Karpas-422 (cell line): ENCODE measurements at regions not wholly inside any gene's neighbourhood (a gene's known extent, or its start where the extent isn't known, plus 50 kb on each side); places are given as distances from the start of the nearest gene placed in this dataset.
"Not testable (repeated sequence)": the region's sequence is repeated elsewhere in the genome, so short reads cannot be mapped to it uniquely, and the experiment has no call there.

ENCODE experiments used
- DNase-seq: peaks from one replicate; pipeline ENCODE4 v3.0.0-alpha.2; 2015
- H2AFZ ChIP-seq: fragments of 200-600 bp; sonication (generic); 2 replicates; pipeline ENCODE4 v1.6.1; 2014; ENCODE audit warnings: antibody characterized with exemption, low read length, mixed read lengths
- H3K27ac ChIP-seq: fragments of 200-600 bp; sonication (generic); 2 replicates; pipeline ENCODE4 v1.5.1; 2014; ENCODE audit warnings: mild to moderate bottlenecking, low read length, moderate library complexity
- H3K27me3 ChIP-seq: fragments of 200-600 bp; sonication (generic); 2 replicates; pipeline ENCODE4 v1.6.1; 2014; ENCODE audit warnings: low read length, mixed read lengths
- H3K36me3 ChIP-seq: fragments of 200-600 bp; sonication (generic); 2 replicates; pipeline ENCODE4 v1.6.1; 2014; ENCODE audit warnings: low read length, mixed read lengths; ENCODE audit not compliant: insufficient read depth
- H3K4me1 ChIP-seq: fragments of 200-600 bp; sonication (generic); 2 replicates; pipeline ENCODE4 v1.6.1; 2014; ENCODE audit warnings: mild to moderate bottlenecking, low read length, mixed read lengths
- H3K4me2 ChIP-seq: fragments of 200-600 bp; sonication (generic); 2 replicates; pipeline ENCODE4 v1.6.1; 2014; ENCODE audit warnings: low read length, low read depth, mild to moderate bottlenecking; ENCODE audit not compliant: poor library complexity, severe bottlenecking
- H3K4me3 ChIP-seq: fragments of 200-600 bp; sonication (generic); 2 replicates; pipeline ENCODE4 v1.5.1; 2014; ENCODE audit warnings: mild to moderate bottlenecking, antibody characterized with exemption, low read length, mixed read lengths
- H3K79me2 ChIP-seq: fragments of 200-600 bp; sonication (generic); 2 replicates; pipeline ENCODE4 v1.6.1; 2014; ENCODE audit warnings: mild to moderate bottlenecking, low read length, mixed read lengths
- H3K9ac ChIP-seq: fragments of 200-600 bp; sonication (generic); 2 replicates; pipeline ENCODE4 v1.6.0; 2014; ENCODE audit warnings: low read length
- H3K9me2 ChIP-seq: fragments of 200-600 bp; sonication (generic), shearing (Covaris generic); replicated peaks from 2 replicates; pipeline ENCODE4 v1.6.0; 2014; ENCODE audit warnings: mild to moderate bottlenecking, low read length, moderate library complexity; ENCODE audit not compliant: insufficient read depth
- H3K9me3 ChIP-seq: fragments of 300-700, 200-600 bp; sonication (generic); 2 replicates; pipeline ENCODE4 v1.6.1; 2014; ENCODE audit warnings: low read length, mixed read lengths
- H4K20me1 ChIP-seq: fragments of 200-600 bp; sonication (generic); 2 replicates; pipeline ENCODE4 v1.6.1; 2014; ENCODE audit warnings: mild to moderate bottlenecking, antibody characterized with exemption, low read length, low read depth; ENCODE audit not compliant: insufficient read depth

DNA sequence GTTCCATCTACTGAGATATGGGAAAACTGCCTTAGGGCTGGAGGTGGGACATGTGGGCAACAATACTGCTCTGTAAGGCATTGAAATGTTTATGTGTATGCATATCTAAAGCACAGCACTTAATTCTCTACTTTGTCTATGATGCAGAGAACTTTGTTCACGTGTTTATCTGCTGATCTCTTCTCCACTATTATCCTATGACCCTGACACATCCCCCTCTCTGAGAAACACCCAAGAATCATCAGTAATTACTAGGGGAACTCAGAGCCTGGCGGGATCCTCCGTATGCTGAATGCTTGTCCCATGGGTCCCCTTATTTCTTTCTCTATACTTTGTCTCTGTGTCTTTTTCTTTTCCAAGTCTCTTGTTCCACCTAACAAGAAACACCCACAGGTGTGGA is 63.8 kb downstream of the OR4A15 start:
- not testable (repeated sequence) for H3K9me2 ChIP-seq, H3K27ac ChIP-seq, H3K4me2 ChIP-seq, DNase-seq, H3K27me3 ChIP-seq, H3K9ac ChIP-seq, H3K9me3 ChIP-seq, H4K20me1 ChIP-seq, H2AFZ ChIP-seq, H3K4me1 ChIP-seq, H3K36me3 ChIP-seq, H3K4me3 ChIP-seq, H3K79me2 ChIP-seq

DNA sequence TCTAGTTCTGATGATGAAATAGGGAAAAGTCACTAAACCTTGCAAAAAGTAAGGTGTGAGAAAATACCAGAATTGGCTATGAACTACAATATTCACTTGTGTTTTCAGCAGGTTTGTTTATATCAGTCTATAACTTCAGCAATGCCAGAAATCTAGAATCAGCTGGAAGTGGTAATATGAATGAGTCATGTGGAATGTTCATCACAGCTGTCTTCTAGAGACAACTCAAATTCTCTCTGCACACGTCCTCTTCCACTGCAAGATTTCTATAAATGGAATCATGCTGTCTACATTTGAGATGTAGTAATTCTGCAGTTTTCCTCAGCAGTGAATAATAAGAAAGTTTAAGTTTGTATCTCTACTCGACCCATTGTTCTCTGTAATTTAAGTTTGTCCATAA is 89.9 kb downstream of the OR4A15 start:
- peaks cover 37% of the 10 kb centered on the region for H3K9me3 ChIP-seq
- no peak overlapping the region for H3K27ac ChIP-seq
- H3K4me1 ChIP-seq: no peaks in the 10 kb centered on the region
- no peaks in the 10 kb centered on the region for H4K20me1 ChIP-seq
- DNase-seq: no peak
- no peaks in the 10 kb centered on the region for H3K27me3 ChIP-seq
- no peaks in the 10 kb centered on the region for H3K9me2 ChIP-seq
- H3K36me3 ChIP-seq: no peaks in the 10 kb centered on the region
- no peak overlapping the region for H3K9ac ChIP-seq
- no peak overlapping the region for H3K4me3 ChIP-seq
- no peak overlapping the region for H3K4me2 ChIP-seq
- H3K79me2 ChIP-seq: no peaks in the 10 kb centered on the region
- no peak overlapping the region for H2AFZ ChIP-seq

DNA sequence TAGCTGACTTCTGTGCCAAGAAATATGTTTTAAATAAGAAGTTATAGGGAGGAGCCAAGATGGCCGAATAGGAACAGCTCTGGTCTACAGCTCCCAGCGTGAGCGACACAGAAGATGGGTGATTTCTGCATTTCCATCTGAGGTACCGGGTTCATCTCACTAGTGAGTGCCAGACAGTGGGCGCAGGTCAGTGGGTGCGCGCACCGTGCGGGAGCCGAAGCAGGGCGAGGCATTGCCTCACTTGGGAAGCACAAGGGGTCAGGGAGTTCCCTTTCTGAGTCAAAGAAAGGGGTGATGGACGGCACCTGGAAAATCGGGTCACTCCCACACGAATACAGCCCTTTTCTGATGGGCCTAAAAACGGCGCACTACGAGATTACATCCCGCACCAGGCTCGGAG is 92.1 kb downstream of the OR4A15 start:
- not testable (repeated sequence) for H3K4me1 ChIP-seq, H2AFZ ChIP-seq, H3K9me2 ChIP-seq, H3K4me2 ChIP-seq, H3K4me3 ChIP-seq, H3K9ac ChIP-seq, H3K36me3 ChIP-seq, DNase-seq, H3K27me3 ChIP-seq, H3K27ac ChIP-seq, H4K20me1 ChIP-seq, H3K79me2 ChIP-seq
- peaks cover 24% of the 10 kb centered on the region for H3K9me3 ChIP-seq

DNA sequence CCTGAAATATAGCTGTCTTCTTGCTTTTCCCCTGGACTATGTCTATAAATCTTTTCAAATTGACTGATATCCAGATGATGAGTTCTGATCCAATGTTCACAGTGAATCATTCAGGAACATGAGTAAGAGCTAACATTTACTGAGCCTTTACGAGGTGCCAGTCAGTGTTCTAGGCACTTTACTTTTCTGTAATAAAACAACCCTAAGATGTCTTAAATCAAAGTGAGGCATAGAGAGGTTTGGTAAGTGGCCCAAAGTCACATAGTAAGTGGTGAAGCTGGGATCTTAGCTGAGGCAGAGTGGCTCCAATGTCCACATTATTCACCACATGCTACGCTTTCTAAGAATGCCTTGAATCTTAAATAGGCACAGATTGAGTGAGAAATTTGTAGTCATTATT is 79.9 kb upstream of the OR4C15 start:
- Histone ChIP-seq H3K4me1 (no peaks in the 10 kb centered on the region), H3K4me2 (no peak overlapping the region), H3K9me2 (no peaks in the 10 kb centered on the region), H3K27me3 (no peaks in the 10 kb centered on the region), H3K36me3 (no peaks in the 10 kb centered on the region), H3K4me3 (no peak overlapping the region), H3K27ac (no peak overlapping the region), H3K9ac (no peak overlapping the region), H3K79me2 (no peaks in the 10 kb centered on the region), H2AFZ (no peak overlapping the region), H3K9me3 (peaks cover 21% of the 10 kb centered on the region), H4K20me1 (no peaks in the 10 kb centered on the region)
- no peak for DNase-seq

DNA sequence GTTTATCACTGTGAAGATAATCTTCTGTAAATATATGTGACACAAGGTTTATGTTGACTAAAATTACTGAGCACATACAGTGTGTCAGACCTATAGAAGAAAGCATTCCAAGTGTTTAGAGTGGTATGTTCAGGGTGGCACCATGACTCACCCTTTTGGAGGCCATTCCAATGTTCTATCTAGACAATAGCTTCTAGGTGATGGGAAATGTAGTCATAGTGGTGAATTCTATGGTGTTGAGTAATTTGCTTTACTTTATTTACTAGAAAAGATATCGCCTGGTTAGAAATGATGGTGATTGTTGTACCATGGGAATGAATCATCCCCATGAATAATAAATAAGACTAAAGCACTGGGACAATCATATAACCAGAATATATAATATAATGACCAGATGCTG is 72.9 kb upstream of the OR4C15 start:
- Histone ChIP-seq H3K9ac (no peak overlapping the region), H3K4me3 (no peak overlapping the region), H3K9me2 (no peaks in the 10 kb centered on the region), H2AFZ (no peak overlapping the region), H3K79me2 (no peaks in the 10 kb centered on the region), H3K27me3 (no peaks in the 10 kb centered on the region), H3K4me2 (no peak overlapping the region), H3K9me3 (peaks cover 8% of the 10 kb centered on the region), H3K27ac (no peak overlapping the region), H4K20me1 (no peaks in the 10 kb centered on the region), H3K36me3 (no peaks in the 10 kb centered on the region), H3K4me1 (no peaks in the 10 kb centered on the region)
- DNase-seq: no peak

DNA sequence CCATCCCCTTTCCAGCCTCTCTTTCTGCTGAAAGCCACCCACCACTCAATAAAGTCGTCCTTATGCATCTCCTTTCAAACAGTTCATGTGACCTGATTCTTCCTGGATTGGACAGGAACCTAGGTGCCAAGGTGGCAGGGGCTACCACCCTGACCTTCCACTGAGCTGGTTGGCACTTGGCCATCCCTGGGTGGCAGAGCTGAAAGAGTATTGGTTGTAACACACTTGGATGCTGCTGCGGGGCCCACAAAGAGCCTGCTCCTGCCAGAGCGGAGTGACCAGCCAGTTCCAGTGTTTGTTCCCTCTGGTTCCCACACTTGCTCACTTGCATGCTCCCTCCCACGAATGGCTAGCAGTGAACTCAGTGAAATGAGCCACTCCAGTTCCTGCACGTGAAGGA is 57.2 kb upstream of the OR4C15 start:
- Histone ChIP-seq H3K79me2 (no peaks in the 10 kb centered on the region), H3K27me3 (no peaks in the 10 kb centered on the region), H3K27ac (no peak overlapping the region), H3K4me3 (no peak overlapping the region), H4K20me1 (no peaks in the 10 kb centered on the region), H3K4me2 (no peak overlapping the region), H3K9ac (no peak overlapping the region), H3K4me1 (no peaks in the 10 kb centered on the region), H3K9me3 (peaks cover 21% of the 10 kb centered on the region), H2AFZ (no peak overlapping the region), H3K36me3 (no peaks in the 10 kb centered on the region), H3K9me2 (no peaks in the 10 kb centered on the region)
- no peak for DNase-seq

DNA sequence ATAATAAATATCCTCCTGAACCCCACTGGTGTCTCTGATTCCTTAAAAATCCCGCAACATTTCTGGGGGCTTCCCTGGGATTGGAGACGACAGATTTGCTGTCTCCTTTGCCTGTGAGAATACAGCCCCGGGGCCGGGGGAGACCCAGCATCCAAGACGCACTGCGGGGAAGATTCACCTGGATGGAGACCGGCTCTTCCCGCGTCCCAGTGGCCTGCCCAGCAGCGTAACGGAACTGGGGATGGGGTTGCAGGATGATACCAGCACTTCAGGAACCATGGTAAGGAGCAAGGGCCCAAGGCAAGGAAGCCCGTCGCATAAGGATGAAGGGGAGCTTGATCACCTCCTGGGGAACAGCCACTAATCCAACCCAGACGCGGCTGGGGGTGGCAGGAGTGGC is 53.3 kb upstream of the OR4C15 start:
- H2AFZ ChIP-seq: no peak overlapping the region
- H3K36me3 ChIP-seq: no peaks in the 10 kb centered on the region
- no peaks in the 10 kb centered on the region for H3K27me3 ChIP-seq
- H3K9me3 ChIP-seq: peaks cover 3% of the 10 kb centered on the region
- H3K79me2 ChIP-seq: no peaks in the 10 kb centered on the region
- H3K27ac ChIP-seq: no peak overlapping the region
- no peak for DNase-seq
- no peaks in the 10 kb centered on the region for H3K4me1 ChIP-seq
- H3K4me3 ChIP-seq: no peak overlapping the region
- no peaks in the 10 kb centered on the region for H3K9me2 ChIP-seq
- no peaks in the 10 kb centered on the region for H4K20me1 ChIP-seq
- no peak overlapping the region for H3K4me2 ChIP-seq
- H3K9ac ChIP-seq: no peak overlapping the region

DNA sequence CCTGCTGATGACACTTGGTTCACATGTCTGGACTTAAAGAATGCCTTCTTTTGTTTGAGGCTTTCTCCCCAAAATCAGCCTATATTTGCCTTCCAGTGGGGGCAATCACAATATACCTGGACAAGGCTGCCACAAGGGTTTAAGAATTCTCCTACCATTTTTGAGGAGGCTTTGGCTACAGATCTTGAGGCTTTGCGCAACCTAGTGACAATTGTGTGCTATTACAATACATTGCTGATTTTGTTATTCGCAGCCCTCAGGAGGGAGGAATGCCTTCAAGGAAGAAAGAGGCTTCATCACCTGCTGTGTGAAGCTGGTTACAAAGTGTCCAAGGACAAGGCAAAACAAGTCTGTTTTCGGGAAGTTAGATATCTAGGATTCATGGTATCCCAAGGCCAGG is 50.8 kb upstream of the OR4C15 start:
- Histone ChIP-seq H3K27me3 (no peaks in the 10 kb centered on the region), H3K4me2 (no peak overlapping the region), H3K79me2 (no peaks in the 10 kb centered on the region), H2AFZ (no peak overlapping the region), H3K9ac (no peak overlapping the region), H3K9me2 (no peaks in the 10 kb centered on the region), H3K4me3 (no peak overlapping the region), H4K20me1 (no peaks in the 10 kb centered on the region), H3K27ac (no peak overlapping the region), H3K9me3 (peaks cover 4% of the 10 kb centered on the region), H3K36me3 (no peaks in the 10 kb centered on the region), H3K4me1 (no peaks in the 10 kb centered on the region)
- DNase-seq: peak; percentile 43
